GDM1 (cell line): ENCODE measurements at regions not wholly inside any gene's neighbourhood (a gene's known extent, or its start where the extent isn't known, plus 50 kb on each side); places are given as distances from the start of the nearest gene placed in this dataset.
"Not testable (repeated sequence)": the region's sequence is repeated elsewhere in the genome, so short reads cannot be mapped to it uniquely, and the experiment has no call there.

Experiments used
- DNase-seq: peaks from one replicate; lab custom pipeline; 2025; lab: John Stamatoyannopoulos, UW

- DNase-seq: no peak
Observed at GRCh38 chr6:148602136-148602535, 144.7 kb upstream of the UST start.

- DNase-seq: no peak
Observed at GRCh38 chr6:148608199-148608951, 138.5 kb upstream of the UST start.

GRCh38 chr6:148611213-148611612 lies 135.6 kb upstream of the UST start:
- no peak for DNase-seq

- DNase-seq: no peak
Observed at GRCh38 chr6:148612043-148612442, 134.8 kb upstream of the UST start.

- no peak for DNase-seq
Observed at GRCh38 chr6:148614602-148615001, 132.2 kb upstream of the UST start.

- DNase-seq: no peak
Observed at GRCh38 chr6:148616841-148617240, 130.0 kb upstream of the UST start.

DNA sequence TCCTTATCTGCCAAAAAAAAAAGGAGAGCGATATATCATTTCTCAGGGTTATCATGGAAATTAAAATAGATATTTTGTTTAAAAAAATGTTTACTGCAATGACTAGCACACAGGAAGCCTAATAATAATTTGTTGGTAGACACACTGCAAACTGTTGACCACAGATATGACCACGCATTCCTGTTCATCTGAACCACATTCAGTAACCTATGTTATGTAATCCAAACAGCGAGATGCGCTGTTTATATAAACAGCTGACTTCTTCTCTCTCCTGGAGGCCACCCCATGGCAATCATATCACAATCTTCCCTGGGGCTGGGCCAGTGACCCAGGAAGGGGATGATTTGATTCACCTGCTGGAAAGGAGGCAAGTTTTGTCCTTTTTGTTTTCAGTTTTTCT lies 129.3 kb upstream of the UST start:
- no peak for DNase-seq

DNA sequence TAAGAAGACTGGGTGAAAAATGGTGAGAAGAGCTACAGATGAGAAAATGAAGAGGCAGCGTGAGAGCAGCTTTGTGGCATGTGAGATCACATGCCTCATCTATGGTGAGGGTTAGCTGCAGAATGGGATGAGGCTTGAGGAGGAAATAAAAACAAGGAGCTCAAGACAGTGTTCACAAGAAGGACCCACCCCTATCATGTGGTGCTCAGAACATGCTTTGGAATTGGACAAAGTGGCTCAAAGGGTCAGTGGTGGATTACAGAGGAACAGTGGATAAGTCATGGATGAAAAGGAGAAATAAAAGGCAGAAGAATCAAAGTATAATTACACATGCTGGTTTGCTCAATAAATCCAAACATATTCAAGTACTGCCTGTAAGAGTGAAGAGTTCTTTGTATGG lies 126.9 kb upstream of the UST start:
- no peak for DNase-seq

DNA sequence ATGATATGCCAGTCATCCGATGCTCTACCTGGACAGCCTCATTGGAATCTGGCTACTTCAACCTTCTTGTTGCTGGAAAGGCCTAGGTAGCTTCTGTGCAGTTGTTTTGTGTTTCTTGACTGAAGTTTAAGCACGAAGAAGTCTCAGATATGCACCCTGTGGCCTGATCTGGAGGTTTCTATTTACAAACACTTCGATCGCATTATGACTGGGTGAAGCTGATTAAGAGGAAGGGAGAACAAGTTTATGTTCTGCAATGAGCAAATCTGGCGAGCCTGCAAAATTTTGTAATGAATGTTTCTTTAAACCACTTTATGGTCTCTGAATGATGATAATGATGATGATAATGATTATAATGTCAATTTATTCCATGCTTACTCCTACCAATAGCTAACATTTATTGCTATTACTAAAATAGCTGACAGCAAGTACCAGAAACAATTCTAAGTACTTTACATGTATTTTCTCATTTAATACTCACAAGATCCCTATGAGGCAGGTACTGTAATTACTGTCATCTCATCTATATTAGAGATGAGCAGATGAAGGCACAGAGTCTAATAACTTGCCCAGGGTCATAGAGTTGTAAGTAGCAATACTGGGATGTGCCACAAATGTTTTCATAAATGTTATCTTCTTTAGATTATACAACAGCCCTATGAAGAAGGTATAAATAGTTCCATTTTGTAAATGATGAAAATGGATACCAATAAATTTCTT lies 126.1 kb upstream of the UST start:
- no peak for DNase-seq

- no peak for DNase-seq
Observed at GRCh38 chr6:148625609-148626008, 121.2 kb upstream of the UST start.

DNA sequence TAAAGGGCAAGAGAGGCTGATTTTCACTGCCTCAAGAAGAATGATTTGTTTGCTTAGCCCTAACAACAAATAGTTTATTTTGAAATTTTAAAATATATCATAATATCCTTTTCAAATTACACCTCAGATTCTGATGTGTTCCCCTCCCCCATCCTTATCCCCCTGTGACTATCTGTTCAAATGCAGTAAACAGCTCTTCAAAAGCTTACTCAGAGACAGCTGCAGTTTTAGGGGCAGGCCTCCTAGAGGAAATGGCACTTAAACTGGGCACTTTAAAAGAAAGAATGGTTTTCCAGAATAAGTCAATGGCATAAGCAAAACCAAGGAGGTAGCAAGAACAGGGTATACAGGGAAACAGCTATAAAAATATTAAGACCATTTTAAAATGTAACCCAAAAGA lies 118.6 kb upstream of the UST start:
- DNase-seq: no peak

DNA sequence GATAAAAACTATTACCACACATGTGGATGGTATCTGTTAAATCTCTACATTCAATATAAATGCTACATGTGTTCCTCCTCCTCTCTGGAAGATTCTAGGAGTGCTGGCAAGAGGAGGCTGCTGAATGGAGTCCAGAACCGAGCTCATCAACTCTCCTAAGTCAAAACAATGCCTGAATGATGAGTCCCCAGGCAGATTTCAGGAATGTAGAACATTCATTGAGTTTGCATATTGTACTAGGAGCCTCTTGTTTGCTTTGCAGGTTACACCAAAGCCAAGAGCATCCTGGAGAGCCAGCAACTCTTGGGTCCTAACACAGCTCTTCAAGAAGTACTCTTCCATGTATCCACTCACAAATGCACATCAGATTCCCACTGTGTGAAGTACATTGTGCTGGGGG lies 117.6 kb upstream of the UST start:
- no peak for DNase-seq

GRCh38 chr6:148629592-148630465 lies 117.0 kb upstream of the UST start:
- DNase-seq: no peak

- DNase-seq: no peak
Observed at GRCh38 chr6:148635070-148635743, 111.6 kb upstream of the UST start.

DNA sequence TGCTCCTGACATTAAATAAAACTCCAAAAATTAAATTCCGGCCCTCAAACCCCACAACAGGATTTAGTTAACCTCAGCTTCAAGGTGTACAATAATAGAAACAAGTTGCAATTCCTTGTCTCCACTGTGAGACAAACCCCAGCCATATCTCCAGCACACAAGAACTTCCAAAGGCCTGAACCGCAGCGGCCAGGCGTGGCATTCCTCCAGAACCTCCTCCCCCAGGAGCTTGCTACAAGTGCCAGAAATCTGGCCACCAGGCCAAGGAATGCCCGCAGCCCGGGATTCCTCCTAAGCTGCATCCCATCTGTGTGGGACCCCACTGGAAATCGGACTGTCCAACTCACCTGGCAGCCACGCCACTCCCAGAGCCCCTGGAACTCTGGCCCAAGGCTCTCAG lies 105.0 kb upstream of the UST start:
- DNase-seq: not testable (repeated sequence)

GRCh38 chr6:148643208-148643607 lies 103.6 kb upstream of the UST start:
- not testable (repeated sequence) for DNase-seq

DNA sequence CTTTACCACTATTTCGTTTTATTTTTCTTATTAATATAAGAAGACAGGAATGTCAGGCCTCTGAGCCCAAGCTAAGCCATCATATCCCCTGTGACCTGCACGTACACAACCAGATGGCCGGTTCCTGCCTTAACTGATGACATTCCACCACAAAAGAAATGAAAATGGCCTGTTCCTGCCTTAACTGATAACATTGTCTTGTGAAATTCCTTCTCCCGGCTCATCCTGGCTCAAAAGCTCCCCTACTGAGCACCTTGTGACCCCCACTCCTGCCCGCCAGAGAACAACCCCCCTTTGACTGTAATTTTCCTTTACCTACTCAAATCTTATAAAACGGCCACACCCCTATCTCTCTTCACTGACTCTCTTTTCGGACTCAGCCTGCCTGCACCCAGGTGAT lies 101.8 kb upstream of the UST start:
- not testable (repeated sequence) for DNase-seq

DNA sequence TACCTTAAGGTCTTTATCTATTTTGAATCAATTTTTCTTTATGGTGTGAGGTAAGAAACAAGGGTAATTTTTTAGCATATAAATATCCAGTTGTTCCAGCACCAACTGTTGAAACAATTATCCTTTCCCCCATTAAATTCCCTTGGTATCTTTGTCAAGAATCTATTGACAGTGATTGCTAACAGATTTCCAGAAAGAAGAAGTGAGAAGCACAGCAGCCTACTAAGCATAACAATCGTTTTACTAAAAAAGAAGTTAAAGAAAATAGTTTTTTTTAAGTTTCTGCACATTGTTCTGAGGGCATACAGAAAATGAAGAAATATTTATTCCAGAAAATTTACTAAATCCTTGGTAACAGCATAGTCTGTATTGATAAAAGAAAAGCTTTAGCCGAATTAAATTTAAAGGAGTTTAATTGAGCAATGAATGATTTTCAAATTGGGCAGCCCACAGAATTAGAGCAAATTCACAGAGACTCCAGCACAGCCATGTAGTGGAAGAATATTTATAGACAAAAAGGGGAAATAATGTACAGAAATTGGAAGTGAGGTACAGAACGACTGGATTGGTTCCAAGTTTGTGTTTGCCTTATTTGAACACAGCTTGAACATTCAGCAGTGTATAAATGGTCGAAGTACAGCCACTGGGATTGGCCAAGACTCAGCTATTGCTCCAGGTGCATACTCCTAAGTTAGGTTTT lies 97.9 kb upstream of the UST start:
- peak; percentile 24 for DNase-seq

DNA sequence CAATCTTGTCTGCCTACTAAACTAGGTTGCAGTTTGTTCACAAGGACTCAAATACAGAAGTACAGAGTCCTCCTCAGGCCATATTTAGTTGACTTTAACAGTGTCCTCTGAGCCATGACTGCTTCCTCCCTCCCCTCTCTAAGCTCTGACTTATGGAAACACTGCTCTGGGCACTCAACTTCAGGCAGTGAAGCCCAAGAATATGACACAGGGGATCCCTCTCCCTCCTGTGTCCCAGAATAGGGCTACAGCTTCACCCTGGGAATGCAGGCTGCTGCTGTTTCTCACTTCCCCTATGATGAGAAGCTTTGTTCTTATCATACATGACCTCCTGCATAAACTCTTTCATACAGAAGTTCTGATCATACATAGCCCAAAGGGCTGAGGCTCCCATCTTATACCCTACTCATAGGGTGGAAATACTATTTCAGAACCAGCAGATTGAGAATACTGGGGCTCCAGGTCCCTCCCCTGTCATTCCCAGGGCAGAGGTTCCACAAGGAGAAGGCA lies 97.3 kb upstream of the UST start:
- no peak for DNase-seq

GRCh38 chr6:148650941-148651505 lies 95.8 kb upstream of the UST start:
- no peak for DNase-seq

DNA sequence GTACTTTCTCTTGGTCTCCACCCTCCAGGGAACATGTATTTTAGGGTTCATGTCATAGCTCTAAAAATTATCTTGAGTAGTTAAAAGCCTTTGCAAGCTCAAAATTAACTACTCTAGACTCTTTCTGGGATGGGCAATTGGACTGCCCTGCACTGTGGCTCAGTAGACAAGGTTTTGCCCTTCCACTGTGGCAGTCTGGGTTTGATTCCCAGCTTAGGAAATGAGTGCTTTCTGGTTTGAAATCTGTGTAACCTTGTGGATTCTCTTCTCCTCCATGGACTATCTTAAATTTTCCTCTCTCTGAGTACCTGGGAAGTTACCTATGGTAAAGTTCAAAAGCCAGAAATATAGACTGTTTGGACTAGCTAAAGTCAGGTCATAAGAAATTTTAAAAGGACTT lies 94.6 kb upstream of the UST start:
- no peak for DNase-seq
